ENCODE measurements at regions not wholly inside any gene's neighbourhood (a gene's known extent, or its start where the extent isn't known, plus 50 kb on each side); places are given as distances from the start of the nearest gene placed in this dataset.
"Not testable (repeated sequence)": the region's sequence is repeated elsewhere in the genome, so short reads cannot be mapped to it uniquely, and the experiment has no call there.

DNA sequence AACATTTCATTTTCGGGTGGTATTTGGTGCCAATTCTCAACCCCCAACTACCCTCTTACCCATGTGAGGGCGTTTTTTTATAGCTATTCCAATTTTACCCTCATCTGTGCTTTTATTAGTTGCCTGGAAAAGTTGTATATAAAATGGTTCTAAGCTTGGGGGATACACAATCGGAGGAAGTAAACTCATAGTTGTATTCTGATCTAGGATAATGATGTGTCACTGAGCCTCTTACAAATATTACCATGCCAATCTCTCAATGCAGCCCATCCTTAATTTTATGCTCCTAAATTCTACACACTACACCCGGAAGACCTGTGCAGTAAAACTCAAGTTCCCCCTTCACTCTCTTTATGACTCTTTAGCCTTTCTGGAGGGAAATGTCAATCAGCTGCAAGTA lies 1206.5 kb upstream of the FLRT2 start:
- no peak for DNase-seq (ENCODE audit: low spot score)

DNA sequence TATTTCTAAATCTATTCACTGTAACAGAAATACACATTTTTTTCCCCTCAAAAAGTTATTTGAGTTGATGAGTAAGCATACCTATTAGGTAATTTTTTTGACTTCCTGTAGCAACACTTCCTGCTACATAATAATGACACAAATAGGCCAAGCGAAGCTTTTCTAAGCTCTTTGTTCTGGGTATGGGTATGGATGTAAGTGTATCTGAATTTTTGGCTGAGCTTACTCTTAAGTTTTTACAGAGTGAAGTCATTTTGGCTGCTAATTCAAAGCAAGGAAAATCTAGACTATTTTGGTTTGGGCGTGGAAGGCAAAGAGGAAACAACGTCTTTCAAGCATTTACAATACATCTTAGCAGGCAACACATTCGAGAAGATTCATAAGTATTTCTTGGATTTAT lies 1206.0 kb upstream of the FLRT2 start:
- DNase-seq (ENCODE audit: low spot score): no peak

- no peak for DNase-seq (ENCODE audit: low spot score)
These were observed 1193.5 kb upstream of the FLRT2 start for GRCh38 chr14:84336433-84336832.

DNA sequence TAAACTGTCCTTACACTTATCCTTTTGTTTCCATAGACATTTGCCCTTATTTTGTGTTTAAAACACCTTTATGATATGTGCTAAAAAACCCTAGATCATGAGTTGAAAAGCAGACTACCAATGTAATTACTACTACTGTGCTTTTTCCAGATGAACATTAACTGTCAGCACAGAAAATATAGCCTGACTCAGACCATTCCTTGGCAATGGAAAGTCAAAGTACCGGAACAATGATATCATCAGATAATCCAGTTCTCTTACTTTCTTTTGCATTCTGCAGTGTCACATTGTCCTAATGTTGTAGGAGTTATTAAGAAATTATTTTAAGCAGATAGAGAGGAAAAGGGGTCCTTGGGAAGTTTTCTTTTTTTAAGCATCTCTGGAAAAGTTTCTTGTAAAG lies 1189.0 kb upstream of the FLRT2 start:
- no peak for DNase-seq (ENCODE audit: low spot score)

DNA sequence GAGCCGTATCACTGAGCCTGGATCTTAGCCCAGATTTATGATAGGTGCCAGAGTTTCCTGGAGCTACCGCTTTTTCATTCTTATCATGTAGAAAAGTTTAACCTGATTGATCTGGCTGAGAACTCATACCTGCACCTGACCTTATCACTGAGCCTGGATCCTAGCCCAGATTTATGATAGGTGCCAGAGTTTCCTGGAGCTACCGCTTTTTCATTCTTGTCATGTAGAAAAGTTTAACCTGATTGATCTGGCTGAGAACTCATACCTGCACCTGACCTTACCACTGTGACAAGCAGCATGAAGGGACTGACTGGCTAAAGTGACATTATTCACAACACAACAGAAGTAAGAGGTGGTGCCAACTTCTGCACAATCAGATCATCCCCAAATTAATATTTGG lies 1188.1 kb upstream of the FLRT2 start:
- DNase-seq (ENCODE audit: low spot score): not testable (repeated sequence)

- no peak for DNase-seq (ENCODE audit: low spot score)
These were observed 1186.3 kb upstream of the FLRT2 start for GRCh38 chr14:84343656-84344055.

DNA sequence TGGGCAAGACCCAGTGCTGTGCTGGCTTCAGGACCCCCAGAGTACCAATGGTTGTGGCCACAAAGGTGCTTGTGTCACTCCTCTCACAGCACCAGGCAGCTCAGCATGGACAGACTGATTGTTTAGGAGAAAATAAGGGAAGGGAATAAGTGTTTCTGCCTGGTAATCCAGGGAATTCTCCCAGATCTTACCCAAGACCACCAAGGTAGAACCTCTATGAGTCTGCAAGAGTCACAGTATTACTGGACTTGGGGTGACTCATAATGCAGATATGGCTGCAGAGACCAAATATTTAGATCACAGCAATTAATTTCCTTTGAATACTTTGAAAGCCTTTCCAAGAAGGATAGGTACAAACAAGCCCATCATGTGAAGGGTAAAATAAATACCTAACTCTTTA lies 1178.3 kb upstream of the FLRT2 start:
- no peak for DNase-seq (ENCODE audit: low spot score)

- no peak for DNase-seq (ENCODE audit: low spot score)
These were observed 1168.5 kb upstream of the FLRT2 start for GRCh38 chr14:84361476-84361875.

- no peak for DNase-seq (ENCODE audit: low spot score)
These were observed 1154.7 kb upstream of the FLRT2 start for GRCh38 chr14:84375235-84375634.

DNA sequence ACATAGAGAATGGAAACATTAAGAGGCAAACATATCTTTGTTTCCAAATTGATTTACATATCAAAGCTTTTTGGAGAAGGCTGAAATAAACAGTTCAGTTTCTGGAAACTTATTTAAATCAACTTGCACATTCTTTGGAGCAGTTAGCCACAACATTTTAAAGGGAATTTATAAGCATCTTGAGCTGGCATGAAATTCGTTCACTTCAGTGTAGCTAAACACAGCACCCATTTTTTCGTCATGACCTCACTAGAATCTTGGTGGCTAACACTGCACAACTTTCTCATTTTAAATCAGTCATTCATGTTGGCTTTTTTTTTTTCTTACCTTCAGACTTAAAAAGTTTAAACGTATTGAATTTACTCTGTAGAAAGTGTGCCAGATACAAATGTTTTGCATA lies 1139.9 kb upstream of the FLRT2 start:
- no peak for DNase-seq (ENCODE audit: low spot score)

GRCh38 chr14:84397631-84398030 lies 1132.3 kb upstream of the FLRT2 start:
- DNase-seq (ENCODE audit: low spot score): no peak

GRCh38 chr14:84399296-84399910 lies 1130.5 kb upstream of the FLRT2 start:
- DNase-seq (ENCODE audit: low spot score): no peak

- DNase-seq (ENCODE audit: low spot score): no peak
These were observed 1128.3 kb upstream of the FLRT2 start for GRCh38 chr14:84401631-84402030.

GRCh38 chr14:84403585-84403984 lies 1126.4 kb upstream of the FLRT2 start:
- no peak for DNase-seq (ENCODE audit: low spot score)

DNA sequence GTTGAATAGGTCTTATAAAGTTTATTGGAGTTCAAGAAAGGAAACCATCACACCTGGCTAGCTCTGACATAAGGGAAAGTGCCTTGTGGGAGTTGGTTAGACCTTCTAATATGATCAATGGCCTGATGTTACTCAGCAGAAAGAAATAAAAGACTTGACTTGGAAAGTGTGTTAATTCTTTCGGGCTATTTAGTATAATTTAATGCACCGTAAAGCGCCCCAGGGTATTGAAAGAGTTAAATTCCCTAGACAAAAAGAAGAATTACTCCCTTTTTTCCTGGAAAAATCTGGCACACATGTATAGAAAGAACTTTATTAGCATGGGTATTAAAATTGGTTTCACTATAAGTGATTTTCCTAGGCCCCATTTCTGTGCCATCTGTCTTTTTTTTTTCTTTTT lies 1125.7 kb upstream of the FLRT2 start:
- DNase-seq (ENCODE audit: low spot score): no peak

- no peak for DNase-seq (ENCODE audit: low spot score)
These were observed 1120.5 kb upstream of the FLRT2 start for GRCh38 chr14:84409435-84409834.

DNA sequence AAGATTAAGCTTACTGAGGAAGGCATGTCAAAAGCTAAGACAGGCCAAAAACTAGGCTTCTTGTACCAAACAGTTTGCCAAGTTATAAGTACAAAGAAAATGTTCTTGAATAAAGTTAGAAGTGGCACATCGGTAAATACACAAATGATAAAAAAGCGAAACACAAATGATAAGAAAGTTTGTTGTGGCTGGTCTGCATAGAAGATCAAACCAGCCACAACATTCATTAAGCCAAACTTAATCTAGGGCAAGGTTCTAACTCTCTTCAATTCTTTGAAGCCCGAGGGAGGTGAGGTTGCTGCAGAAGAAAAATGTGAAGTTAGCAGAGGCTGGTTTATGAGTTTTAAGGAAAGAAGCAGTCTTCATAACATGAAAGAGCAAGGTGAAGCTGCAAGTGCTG lies 1119.6 kb upstream of the FLRT2 start:
- DNase-seq (ENCODE audit: low spot score): no peak

- DNase-seq (ENCODE audit: low spot score): no peak
These were observed 1109.7 kb upstream of the FLRT2 start for GRCh38 chr14:84420221-84420620.

- DNase-seq (ENCODE audit: low spot score): no peak
These were observed 1108.3 kb upstream of the FLRT2 start for GRCh38 chr14:84421621-84422020.

- no peak for DNase-seq (ENCODE audit: low spot score)
These were observed 1104.0 kb upstream of the FLRT2 start for GRCh38 chr14:84425968-84426367.

DNA sequence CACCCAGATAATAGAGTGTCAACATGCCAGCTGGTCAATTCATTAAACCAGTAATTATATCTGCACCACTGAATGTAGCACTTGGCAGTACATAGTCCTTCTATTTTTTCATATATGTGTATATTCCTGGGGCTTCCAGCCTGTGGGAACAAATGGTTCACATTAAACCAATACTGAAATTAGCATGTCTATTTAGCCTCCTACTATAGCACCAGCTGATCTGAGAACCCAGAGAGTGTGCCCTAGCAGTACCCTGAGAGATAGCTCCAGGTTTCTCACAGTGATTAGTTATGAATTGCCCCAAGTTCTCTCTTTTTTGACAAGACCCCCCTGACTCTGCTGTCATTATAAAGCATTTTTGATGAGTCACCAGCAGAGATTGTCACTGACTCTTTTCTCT lies 1097.3 kb upstream of the FLRT2 start:
- DNase-seq (ENCODE audit: low spot score): no peak

- DNase-seq (ENCODE audit: low spot score): no peak
These were observed 1096.0 kb upstream of the FLRT2 start for GRCh38 chr14:84433961-84434360.

- DNase-seq (ENCODE audit: low spot score): no peak
These were observed 1094.1 kb upstream of the FLRT2 start for GRCh38 chr14:84435820-84436324.

DNA sequence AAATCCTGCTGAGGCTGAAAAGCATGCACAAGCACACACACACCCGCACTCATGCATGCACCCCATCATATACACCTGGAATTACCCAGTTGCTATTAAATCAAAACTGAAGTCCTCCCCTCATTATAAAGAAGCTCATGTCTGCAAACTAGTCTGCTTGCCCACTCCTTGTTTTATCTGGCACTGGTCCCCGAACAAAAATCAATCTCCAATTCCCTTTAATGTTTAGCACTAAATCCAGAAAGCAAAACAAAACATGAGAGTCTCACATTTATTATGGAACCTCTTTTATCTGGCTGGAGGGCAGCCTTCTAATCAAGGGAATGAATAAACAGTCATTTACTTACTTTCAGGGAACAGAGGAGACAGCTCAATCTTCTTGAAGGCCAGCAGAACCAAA lies 1093.4 kb upstream of the FLRT2 start:
- no peak for DNase-seq (ENCODE audit: low spot score)

DNA sequence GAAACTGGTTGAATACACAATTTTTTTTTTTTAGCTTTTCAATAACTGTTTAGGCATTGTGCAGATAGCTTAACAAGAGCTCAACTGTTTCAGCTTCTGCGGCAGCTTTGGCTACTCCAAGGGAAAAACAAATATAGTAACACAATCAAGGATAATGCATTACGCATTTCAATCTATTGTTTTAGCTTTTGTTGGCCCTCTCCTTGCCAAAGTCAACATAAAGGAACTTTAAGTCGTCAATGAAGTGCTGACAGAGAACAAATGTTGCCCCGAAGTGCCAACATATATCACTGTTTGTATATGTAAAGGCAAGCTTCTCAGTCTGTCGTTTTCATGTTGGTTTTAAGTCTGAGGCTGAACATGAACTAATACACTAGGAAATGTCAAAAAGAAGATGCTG lies 1087.4 kb upstream of the FLRT2 start:
- no peak for DNase-seq (ENCODE audit: low spot score)
